ENCODE measurements at regions not wholly inside any gene's neighbourhood (a gene's known extent, or its start where the extent isn't known, plus 50 kb on each side); places are given as distances from the start of the nearest gene placed in this dataset.
"Not testable (repeated sequence)": the region's sequence is repeated elsewhere in the genome, so short reads cannot be mapped to it uniquely, and the experiment has no call there.

DNA sequence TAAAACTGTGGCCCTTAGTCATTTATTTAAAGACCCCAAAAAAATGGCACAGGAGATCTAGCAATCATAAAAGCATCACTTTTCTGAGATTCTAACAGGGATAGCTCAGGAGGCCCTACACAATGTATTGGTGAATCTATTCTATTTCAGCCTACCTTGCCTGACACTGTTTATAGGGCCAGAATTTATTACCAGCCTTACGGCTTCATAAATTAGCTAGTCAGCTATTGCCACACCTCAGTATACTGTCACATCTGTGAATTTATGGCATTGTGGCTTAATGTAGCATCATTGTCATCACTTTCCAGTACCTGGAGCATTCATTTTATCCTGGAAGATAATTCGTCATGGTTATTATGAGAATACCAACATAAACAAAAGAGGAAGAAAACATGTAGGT lies 121.2 kb upstream of the ERG start:
- DNase-seq: no peak

DNA sequence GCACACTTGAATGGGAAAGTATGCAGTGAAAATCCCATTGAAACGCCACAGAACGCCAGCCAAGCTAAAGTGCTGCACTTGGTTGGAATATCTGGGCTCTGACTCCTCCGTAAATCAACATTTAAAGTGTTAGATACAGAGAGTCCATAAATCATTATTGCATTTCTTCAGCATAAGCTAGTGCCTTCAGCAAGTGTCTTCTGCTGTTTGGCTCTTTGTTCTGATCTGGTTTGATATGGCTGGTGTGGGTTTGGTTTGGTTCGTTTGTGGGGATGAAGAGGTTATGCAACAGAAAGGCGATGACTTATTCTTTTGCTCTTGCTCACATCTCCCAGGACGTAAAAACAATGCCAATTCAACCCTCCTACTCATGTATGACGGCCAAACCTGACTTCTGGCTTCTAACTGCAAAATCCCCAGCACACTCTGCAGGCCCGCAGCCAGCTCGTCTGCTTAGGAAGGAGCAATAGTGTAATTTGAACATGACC lies 121.8 kb upstream of the ERG start:
- DNase-seq: no peak

DNA sequence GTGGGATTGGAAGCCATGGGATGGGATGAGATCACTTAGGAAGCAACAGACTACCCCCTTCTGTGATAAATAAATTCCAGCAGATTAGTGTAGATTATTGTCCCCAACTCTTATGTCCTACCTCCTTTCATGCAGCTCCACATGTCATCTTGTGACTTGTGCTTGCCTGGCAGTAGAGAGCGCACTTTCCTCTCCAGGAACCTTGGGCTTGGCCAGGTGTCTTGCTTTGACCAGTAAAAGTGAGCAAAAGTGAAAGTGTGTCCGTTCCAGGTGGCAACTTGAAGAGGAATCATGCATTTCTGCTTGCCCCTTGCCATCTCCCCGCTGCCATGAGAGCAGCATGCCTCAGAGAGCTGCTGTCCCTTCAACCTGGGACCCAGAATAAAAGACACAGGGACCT lies 122.9 kb upstream of the ERG start:
- no peak for DNase-seq

DNA sequence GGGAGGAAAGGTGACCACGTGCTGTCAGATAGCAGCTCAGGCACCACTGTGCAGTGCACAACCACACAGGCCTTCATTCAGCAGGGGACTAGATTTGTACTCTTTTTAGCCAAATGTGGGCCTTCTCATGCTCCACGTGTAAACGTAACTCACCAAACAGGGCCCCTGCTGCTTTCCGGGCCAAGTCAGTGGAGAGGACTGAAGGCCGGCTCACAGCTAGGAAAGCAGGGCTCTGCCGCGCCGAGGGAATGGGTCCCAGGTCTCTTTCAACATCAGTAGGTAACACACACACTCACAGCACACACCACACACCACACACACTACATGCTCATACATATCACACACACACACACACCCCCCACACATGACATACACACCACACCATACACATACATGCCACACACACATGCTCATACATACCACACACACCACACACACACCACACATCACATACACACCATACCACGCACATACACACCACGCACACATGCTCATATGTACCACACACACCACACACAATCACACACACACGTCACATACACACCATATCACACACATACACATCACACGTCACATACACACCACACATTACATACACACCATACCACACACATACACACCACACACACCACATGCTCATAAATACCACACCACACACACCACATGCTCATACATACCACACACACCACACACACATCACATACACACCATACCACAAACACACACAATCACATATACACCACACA lies 124.0 kb upstream of the ERG start:
- DNase-seq: no peak

DNA sequence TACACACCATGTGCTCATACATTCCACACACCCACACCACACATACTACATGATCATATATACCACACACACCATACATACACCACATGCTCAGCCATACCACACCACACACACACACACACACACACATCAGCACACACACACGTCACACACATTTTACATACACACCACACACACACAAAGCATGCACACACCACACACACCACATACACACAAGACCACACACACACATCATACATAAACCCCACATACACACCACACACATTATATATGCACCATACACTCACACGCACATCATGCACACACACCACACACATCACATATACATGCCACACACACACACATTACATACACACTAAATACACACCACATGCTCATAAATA lies 124.5 kb upstream of the ERG start:
- no peak for DNase-seq

DNA sequence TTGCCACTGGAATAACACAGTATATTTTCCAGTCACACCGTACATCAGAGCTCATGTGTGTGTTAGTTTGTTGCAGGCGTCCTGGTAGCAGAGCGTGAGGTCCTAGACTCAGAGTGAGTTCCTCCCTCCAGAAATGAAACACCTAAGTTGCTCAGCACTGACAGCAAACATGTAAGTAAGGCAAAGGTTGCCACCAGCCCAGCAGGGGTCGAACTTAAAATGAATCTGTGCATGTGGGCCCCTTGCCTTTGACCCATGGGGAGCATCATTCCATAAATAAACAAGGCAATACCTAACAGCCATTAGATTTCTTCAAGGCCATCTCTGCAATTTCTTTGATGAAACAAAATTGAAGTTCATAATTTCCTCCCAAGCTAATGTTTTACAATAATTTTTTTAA lies 125.3 kb upstream of the ERG start:
- no peak for DNase-seq

DNA sequence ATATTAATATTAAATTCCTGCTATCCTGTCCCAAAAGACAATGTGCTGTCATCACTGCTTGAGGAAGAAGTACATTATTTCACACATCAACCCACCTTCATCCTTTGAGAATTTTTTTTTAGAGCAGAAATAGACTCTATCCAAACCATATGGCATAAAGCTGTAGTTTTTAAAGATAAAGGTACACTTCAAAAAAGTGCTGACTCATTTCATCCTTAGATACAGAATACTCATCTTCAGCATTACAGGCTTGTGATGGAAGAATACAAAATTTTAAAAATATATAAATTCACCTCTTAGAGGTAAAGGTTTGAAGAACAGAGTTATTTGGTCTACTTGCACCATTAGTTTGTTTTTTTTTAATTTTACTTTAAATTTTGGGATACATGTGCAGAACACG lies 126.7 kb upstream of the ERG start:
- DNase-seq: no peak

DNA sequence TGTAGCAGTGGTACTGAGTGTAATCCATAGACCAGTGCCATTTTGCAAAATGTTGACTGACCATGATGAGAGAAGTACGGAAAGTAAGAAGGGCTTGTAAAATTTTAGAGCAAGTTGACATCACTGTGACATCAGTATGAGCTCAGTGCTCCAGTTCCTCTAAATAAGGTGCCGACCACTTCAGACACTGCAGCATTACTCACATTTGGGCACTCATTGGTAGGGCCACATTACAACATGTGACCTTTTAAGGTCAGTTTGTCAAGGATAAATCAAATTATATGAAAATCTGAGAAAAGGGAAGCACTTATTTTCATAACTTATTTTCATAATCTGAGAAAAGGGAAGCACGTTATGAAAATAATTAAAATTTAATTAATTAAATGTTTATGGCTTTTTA lies 128.0 kb upstream of the ERG start:
- no peak for DNase-seq

DNA sequence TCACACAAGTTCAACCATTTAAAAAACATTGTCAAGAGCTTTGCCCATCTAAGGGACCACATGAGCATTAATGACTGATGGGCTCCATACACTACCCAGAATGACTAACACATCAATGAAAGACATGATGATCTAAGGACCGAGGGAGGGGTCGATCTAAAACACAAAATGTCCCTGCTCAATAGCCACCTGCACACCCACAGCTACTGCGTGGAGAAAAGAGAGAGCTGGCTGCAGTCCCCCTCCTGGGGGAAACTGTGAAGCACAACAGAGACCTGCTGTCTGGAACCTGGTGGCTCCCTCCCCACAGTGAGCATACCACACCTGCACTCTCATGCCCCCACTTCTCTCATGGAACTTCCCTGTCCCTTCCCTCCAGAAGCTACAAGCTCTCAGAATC lies 130.1 kb upstream of the ERG start:
- no peak for DNase-seq

DNA sequence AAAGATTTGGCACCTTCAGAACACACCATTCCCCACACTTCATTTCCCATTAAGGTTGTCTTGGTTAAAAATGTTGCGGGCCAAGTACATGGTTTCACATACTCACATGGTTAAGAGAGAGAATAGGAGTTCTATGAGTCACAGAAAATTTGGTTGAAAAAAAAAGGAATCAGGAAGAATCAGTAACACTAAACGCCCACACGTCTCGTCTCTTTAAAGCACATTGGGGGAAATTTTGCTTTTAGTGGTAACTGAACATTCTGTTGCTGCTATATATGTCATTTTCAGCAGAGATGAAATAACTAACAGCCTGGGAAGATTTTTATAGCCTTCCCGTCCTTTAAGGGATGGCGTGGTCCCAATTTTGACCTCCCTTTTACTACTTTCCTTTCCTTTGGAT lies 132.9 kb upstream of the ERG start:
- DNase-seq: no peak

DNA sequence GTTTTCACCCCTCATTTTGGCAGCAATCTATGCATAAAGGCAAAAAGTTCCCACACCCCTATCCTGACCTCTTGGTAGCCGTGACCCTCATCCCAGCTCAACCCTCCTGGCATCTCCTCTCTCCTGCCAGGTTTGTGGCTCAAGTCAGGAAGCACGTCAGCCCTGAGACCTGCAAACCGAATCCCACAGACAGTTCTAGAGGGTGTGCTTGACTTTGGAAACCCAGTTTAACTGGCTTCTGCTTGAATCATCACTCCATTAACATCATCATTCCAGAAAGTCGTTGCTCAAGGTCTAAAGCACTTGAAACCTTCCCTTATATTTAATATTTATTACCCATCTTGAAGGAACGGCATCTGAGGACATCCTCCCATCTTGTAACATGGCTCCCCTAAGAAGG lies 133.4 kb upstream of the ERG start:
- DNase-seq: no peak

DNA sequence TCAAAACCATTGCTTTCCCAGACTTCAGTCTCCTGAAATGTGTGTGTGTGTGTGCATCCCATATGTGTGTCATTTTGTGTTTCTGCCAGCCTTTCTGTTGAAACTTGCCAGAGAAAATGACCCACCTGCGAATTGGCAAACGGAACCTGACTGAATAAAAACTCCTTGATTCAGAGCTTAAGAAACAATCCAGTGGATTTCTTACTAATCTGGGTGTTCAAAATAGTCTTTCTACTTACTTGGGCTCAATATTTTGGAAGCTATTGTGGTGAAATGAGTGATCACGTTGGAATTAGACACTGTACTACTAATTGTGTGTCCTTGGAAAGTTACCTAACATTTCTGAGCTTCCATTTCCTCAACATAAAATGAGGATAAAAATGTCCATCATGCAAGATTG lies 138.9 kb upstream of the ERG start:
- no peak for DNase-seq

DNA sequence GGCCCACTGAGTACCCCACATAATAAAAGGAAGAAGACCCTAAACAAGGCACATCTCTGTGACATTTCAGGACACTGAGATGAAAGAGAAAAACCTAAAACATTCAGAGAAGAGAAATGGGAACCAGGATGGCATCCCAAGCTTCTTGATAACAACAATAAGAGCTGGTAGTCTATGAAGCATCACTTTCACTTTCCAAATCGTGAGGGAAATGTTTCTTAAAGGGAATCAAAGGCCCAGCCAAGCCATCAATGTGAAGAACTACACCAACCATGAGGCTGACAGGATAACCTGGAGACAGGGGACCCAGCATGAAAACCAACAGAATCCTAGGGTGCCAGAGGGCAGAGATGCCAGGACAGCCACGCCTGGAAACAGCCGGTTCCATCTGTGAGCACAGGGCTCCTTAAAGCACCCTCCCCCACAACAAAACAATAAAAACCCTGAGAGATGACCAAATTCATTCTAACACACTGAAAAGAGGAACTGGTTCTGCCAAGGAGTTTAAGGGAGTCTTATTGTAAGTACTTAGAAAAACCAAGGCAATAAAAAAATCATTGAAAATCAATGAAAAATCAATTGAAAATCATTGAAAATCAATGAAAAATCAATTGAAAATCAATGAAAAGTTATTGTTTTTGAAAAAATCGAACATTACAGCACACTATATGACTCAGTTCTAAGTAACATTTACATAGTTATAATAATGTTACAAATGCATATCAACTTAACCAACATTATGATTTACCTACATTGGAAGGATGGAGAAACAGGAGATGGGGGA lies 141.5 kb upstream of the ERG start:
- DNase-seq: no peak

DNA sequence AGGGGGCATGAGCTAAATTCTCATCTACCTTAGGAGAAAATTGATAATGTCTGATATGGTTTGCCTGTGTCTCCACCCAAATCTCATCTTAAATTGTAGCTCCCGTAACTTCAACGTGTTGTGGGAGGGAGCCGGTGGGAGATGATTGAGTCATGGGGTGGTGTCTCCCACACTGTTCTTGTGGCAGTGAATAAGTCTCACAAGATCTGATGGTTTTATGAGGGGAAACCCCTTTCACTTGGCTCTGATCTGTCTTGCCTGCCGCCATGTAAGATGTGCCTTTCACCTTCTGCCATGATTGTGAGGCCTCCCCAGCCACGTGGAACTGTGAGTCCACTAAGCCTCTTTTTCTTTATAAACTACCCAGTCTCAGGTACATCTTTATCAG lies 142.1 kb upstream of the ERG start:
- DNase-seq: not testable (repeated sequence)

DNA sequence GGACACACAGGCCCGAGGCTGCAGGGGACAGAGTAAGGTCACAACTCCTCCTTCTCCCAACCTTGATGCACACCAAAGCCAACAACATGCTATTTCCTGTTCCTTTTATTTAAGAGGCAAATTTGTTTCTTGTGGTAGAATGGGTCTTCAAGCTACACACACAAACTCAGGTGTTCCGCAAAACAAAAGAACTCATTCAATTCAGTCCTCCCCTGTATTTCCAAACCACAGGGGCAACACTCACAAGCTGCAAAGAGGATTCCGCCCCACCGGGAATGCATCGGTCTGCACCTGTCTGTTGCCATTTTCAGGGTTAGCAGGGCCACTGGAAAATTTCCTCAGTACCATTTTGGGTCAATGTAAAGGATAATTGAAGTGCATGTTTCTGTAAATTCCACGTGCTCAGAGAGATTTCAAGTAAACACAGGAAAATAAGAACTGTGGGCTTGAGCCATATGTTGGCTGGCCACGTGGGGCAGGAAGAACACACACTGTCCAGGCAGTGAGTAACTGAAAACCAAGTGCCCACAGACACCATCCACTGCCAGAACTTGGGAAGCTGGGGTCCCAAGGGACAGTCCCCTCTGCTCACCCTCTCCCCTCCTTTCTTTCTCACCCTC lies 145.2 kb upstream of the ERG start:
- DNase-seq: no peak

DNA sequence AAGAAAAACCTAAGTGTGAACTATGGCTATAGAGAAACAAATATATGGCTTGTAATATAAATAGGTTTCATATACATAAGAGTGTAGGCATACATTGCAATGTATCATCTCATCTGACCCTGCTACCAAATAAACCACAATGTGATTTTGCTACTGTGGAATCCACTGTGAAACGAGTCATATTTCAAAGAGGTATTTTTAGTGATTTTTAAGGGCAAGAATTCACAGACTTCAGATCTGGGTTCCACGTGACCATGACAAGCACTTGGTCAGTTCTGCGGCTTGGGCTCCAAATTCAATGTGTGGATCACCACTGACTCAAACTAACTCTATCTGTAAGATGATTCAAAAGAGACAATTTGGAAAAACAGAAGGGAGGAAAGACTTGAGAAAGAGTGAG lies 147.0 kb upstream of the ERG start:
- no peak for DNase-seq

DNA sequence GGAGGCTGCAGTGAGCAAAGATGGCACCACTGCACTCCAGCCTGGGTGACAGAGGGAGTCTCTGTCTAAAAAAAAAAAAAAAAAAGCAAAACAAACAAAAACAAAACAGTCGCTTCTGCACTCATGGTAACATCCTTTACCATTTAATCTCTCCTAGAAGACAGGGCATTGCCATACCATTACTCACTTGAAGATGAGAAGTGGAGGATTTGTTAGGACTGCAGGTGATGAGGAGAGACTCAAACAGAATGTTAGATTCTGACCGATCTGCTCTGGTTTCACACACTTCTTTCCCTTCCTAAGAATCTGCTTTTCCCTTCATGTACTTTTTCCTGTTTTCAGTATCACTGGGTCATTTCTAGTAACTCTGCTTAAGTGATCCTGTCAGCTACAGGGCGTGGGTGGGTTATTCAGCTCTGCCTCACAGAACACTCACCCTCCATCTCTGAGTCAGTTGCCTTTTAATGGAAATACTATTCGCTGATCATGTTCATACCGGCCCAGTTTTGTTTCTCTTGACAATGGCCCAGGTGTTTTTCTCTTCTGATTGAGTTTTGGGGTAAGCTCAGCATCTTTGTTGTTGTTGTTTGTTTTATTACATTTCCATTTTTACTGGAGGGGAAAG lies 148.0 kb upstream of the ERG start:
- DNase-seq: no peak

DNA sequence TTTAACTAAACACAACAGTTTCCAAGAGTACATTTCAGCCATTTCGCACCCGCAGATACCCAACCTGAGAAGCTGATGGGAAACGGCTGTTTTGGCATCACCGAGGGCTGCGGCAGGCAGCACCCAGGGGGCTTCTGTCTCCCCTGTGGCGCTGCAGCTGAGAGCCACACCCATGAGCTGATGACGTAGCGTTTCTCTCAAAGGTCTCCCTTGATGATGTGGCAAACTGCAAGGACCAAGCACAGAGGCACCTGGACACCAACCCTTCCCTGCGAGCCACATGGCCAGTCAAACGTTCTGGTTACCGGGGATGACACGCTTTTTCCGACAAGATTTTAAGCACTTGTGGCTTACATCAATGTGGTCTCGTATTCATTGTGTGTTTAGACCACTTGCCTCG lies 150.8 kb upstream of the ERG start:
- no peak for DNase-seq

DNA sequence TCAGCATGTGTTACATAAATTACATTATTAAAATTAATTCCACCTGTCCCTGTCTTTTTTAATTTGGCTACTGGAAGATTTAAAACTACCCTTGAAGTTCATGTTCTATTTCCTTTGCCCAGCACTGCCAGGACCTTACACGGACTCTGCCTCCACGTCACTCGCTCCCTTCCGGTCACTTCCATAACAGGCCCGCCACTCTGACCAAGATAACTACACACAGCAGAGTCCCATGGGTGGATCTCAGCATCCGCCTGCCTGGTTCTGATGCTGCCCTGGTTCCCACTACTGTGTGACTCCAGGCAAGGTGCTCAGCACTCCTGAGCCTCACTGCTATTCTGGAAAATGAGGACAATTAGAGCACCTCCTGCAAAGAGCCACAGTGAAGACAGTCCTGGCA lies 153.3 kb upstream of the ERG start:
- DNase-seq: no peak

DNA sequence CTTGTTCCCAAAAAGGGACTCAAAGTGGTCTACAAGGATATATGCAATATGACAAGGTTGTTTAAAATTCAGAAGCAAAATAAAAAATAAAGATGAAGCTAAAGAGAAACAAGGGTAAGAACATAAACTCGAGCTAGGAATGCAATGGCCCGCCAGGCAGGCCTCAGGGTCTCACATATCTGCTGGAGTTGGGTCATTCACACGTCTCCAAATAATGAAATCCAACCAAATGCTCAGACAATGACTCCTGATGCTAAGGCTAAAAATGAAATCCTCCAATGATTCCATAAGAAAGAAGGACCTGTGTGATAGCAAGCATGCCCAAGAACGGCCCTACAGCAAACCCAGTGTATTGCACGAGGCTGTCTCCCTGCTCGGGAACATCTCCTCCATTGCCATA lies 153.3 kb upstream of the ETS2 start:
- no peak for DNase-seq

DNA sequence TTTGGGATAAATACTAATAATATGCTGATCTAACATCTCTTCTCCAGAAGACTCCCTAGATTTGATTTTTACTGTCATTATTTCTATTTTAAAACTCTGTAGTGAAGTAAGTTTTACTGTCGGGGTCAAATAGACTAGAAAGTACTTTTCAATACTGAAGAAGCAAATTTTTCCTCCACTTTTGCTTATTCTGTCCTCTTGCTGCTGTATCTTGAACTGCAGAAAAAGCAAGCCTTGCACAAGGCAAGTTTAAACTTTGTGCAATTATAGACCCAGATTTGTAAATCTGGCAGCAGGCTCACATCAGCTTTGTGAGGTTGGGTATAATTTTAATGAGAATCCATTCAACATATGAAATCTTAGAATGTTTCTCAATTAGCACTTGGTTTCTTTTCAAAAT lies 151.1 kb upstream of the ETS2 start:
- DNase-seq: no peak

DNA sequence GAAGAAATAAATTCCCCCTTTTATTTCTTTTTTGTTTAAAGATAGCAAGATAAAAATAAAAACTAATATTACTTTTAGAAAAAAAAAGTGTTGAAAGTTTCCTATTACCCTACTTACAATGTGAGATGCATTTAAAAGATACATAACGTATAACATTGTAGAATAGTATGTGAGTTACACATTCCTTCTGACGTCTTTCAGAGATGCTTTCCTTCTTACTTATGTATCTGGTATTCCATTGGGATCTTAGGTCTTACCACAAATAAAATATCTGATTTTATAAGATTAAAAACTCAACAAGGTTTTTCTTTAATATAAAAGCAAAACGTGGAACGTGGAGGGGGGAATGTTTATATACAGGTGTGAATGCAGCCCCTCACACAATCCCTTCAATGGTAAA lies 147.2 kb upstream of the ETS2 start:
- DNase-seq: no peak

DNA sequence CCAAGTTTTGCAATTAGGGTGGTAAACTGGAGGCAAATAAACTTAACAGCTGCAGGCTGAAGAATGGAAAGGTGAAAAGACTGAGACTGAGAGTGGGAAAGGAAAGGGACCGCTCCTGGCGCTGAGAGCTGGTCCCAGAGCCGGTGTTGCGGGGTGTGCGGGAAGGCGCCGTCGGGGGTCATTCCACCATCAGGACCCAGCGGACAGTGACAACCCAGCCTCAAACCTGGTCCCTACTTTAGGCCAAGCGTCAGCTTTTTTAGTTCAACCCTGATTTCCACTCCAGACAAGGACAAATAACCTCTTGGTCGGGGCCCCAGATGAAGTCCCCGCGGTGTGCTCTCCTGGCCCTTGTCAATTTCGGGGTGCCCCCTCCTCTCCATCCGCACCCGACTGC lies 145.8 kb upstream of the ETS2 start:
- DNase-seq: no peak

Measured in NK-92 treated with Interleukin-12 subunit alpha and Interleukin-12 subunit beta, amount 100 ng/mL, for 24 hours (cell line).